Hepatocyte (in vitro differentiated cells): ENCODE measurements at regions not wholly inside any gene's neighbourhood (a gene's known extent, or its start where the extent isn't known, plus 50 kb on each side); places are given as distances from the start of the nearest gene placed in this dataset.

Experiments used
- DNase-seq: peaks from one replicate; pipeline ENCODE4 v3.0.0-alpha.2; 2016; ENCODE audit warnings: low spot score
- H2AFZ ChIP-seq: fragments of 200-600 bp; sonication (generic); 2 replicates; pipeline ENCODE4 v1.6.0; 2016; ENCODE audit warnings: antibody characterized with exemption, mild to moderate bottlenecking
- H3K27ac ChIP-seq: fragments of 200-600 bp; sonication (generic); 2 replicates; pipeline ENCODE4 v1.5.1; 2016; ENCODE audit warnings: mild to moderate bottlenecking
- H3K27me3 ChIP-seq: fragments of 200-600 bp; sonication (generic); 2 replicates; pipeline ENCODE4 v1.6.1; 2016
- H3K36me3 ChIP-seq: fragments of 200-600 bp; sonication (generic); replicated peaks from 2 replicates; pipeline ENCODE4 v1.5.1; 2016; ENCODE audit warnings: low read depth; ENCODE audit not compliant: insufficient read depth
- H3K4me1 ChIP-seq: fragments of 200-600 bp; sonication (generic); 2 replicates; pipeline ENCODE4 v1.5.1; 2016; ENCODE audit warnings: mild to moderate bottlenecking, moderate library complexity; ENCODE audit not compliant: insufficient read depth
- H3K4me2 ChIP-seq: fragments of 200-600 bp; sonication (generic); 2 replicates; pipeline ENCODE4 v1.6.0; 2016
- H3K4me3 ChIP-seq: fragments of 200-600 bp; sonication (generic); 2 replicates; pipeline ENCODE4 v1.5.1; 2016; ENCODE audit warnings: mild to moderate bottlenecking
- H3K79me2 ChIP-seq: fragments of 200-600 bp; sonication (generic); 2 replicates; pipeline ENCODE4 v1.6.0; 2017; ENCODE audit warnings: mild to moderate bottlenecking
- H3K9me2 ChIP-seq: fragments of 200-600 bp; sonication (generic); replicated peaks from 2 replicates; pipeline ENCODE4 v1.6.0; 2017; ENCODE audit warnings: mild to moderate bottlenecking; ENCODE audit not compliant: insufficient read depth
- H3K9me3 ChIP-seq: fragments of 200-600 bp; sonication (generic); 2 replicates; pipeline ENCODE4 v1.5.1; 2016; ENCODE audit warnings: low read depth, mild to moderate bottlenecking
- H4K20me1 ChIP-seq: fragments of 200-600 bp; sonication (generic); 2 replicates; pipeline ENCODE4 v1.6.0; 2016; ENCODE audit warnings: mild to moderate bottlenecking; ENCODE audit not compliant: insufficient read depth, poor library complexity, severe bottlenecking
- CTCF ChIP-seq: fragments of 200-600 bp; sonication (generic); IDR thresholded peaks from 2 replicates; pipeline ENCODE4 v1.5.1; 2016; ENCODE audit warnings: antibody characterized with exemption, mild to moderate bottlenecking; ENCODE audit not compliant: poor library complexity
- EZH2 ChIP-seq: fragments of 200-600 bp; sonication (generic); IDR thresholded peaks from 2 replicates; pipeline ENCODE4 v1.6.1; 2016; ENCODE audit warnings: antibody characterized with exemption, mild to moderate bottlenecking, borderline replicate concordance
- EZH2phosphoT487 ChIP-seq: fragments of 200-600 bp; sonication (generic); IDR thresholded peaks from one replicate; pipeline ENCODE4 v1.6.1; 2018; ENCODE audit warnings: antibody characterized with exemption, mild to moderate bottlenecking, low read depth, moderate library complexity; ENCODE audit not compliant: unreplicated experiment, severe bottlenecking
- WGBS: methylation state at CpG from one replicate; pipeline ENCODE4 v1.1.6; 2016; ENCODE audit warnings: low lambda C conversion rate; ENCODE audit errors: missing lambda C conversion rate; 5-methylcytosine and 5-hydroxymethylcytosine counted together

- no peaks in the 10 kb centered on the region for H3K27me3 ChIP-seq
- TF ChIP-seq EZH2phosphoT487 (no peak), CTCF (no peak), EZH2 (no peak)
- H2AFZ ChIP-seq: no peak overlapping the region
- H3K79me2 ChIP-seq: no peaks in the 10 kb centered on the region
- H3K4me1 ChIP-seq: no peaks in the 10 kb centered on the region
- no peaks in the 10 kb centered on the region for H3K9me3 ChIP-seq
- no peaks in the 10 kb centered on the region for H4K20me1 ChIP-seq
- no peak for DNase-seq
- H3K4me3 ChIP-seq: no peak overlapping the region
- no peaks in the 10 kb centered on the region for H3K36me3 ChIP-seq
- no peak overlapping the region for H3K27ac ChIP-seq
- H3K9me2 ChIP-seq: no peaks in the 10 kb centered on the region
- no peak overlapping the region for H3K4me2 ChIP-seq
- 58% methylated on average over 8 of the region's 8 CpGs for WGBS
These were observed 70.6 kb upstream of the PUDP start for GRCh38 chrX:7218321-7219152.

DNA sequence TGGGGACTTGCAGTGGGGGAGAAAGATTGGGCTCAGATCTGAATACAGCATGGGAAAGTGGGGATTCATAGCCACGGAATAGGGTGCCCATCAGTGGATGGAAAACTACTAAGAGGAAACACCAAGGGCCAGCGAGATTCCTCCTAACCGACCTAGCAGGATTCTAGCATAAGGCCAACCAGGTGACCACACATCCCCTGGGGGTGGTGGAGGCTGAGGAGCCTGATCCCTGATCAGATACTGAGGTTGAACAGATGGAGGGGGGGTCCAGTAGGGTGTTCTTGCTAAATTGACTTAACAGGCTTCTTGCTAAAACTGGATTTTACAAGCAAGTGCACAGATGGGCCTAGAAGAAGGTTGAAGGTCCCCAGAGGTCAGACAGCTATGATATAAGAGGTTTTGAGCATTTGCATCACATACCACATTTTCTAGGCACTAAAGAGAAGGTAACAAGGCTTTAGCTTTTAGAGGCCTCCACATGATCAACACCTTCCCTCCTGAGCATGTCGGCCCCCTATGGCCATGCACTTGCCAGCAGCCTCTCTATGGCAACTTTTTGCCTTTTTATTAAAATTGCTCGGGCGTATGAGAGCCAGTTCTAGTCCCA lies 69.1 kb upstream of the PUDP start:
- H3K36me3 ChIP-seq: no peaks in the 10 kb centered on the region
- no peaks in the 10 kb centered on the region for H3K27me3 ChIP-seq
- H3K9me2 ChIP-seq: no peaks in the 10 kb centered on the region
- H4K20me1 ChIP-seq: no peaks in the 10 kb centered on the region
- TF ChIP-seq EZH2 (no peak), EZH2phosphoT487 (no peak), CTCF (no peak)
- H3K4me3 ChIP-seq: no peak overlapping the region
- H2AFZ ChIP-seq: no peak overlapping the region
- DNase-seq: no peak
- H3K4me2 ChIP-seq: no peak overlapping the region
- WGBS: 89% methylated on average over 6 of the region's 6 CpGs
- no peaks in the 10 kb centered on the region for H3K79me2 ChIP-seq
- no peaks in the 10 kb centered on the region for H3K9me3 ChIP-seq
- H3K27ac ChIP-seq: no peak overlapping the region
- no peaks in the 10 kb centered on the region for H3K4me1 ChIP-seq

- H3K27me3 ChIP-seq: no peaks in the 10 kb centered on the region
- no peaks in the 10 kb centered on the region for H4K20me1 ChIP-seq
- H3K9me2 ChIP-seq: no peaks in the 10 kb centered on the region
- no peaks in the 10 kb centered on the region for H3K36me3 ChIP-seq
- H3K4me2 ChIP-seq: no peak overlapping the region
- no peak for TF ChIP-seq EZH2phosphoT487
- no peak for TF ChIP-seq EZH2
- TF ChIP-seq CTCF: no peak
- H3K79me2 ChIP-seq: no peaks in the 10 kb centered on the region
- no peaks in the 10 kb centered on the region for H3K4me1 ChIP-seq
- DNase-seq: no peak
- no peak overlapping the region for H2AFZ ChIP-seq
- H3K4me3 ChIP-seq: no peak overlapping the region
- H3K9me3 ChIP-seq: no peaks in the 10 kb centered on the region
- H3K27ac ChIP-seq: no peak overlapping the region
These were observed 67.9 kb upstream of the PUDP start for GRCh38 chrX:7215842-7216241.
